Right ventricle myocardium inferior (tissue), 1 donor: ENCODE measurements at regions not wholly inside any gene's neighbourhood (a gene's known extent, or its start where the extent isn't known, plus 50 kb on each side); places are given as distances from the start of the nearest gene placed in this dataset.

Source experiments
- ATAC-seq: fragments of 200-7000 bp; cut with Tn5 transposase; one replicate; pipeline ENCODE4 v1.9.1; 2020; ENCODE audit warnings: mild to moderate bottlenecking, moderate library complexity
- DNase-seq: peaks from one replicate; pipeline ENCODE4 v3.0.0; 2021; ENCODE audit errors: missing footprints
- intact Hi-C: fragments of 100-400 bp; cut with DNase I; formaldehyde crosslinking; loops from one replicate; pipeline ENCODE4 v1.11.0; 2022
- donor health status: DM: no; HTN: yes; CAD: no; lungs with severe emphysema.

DNA sequence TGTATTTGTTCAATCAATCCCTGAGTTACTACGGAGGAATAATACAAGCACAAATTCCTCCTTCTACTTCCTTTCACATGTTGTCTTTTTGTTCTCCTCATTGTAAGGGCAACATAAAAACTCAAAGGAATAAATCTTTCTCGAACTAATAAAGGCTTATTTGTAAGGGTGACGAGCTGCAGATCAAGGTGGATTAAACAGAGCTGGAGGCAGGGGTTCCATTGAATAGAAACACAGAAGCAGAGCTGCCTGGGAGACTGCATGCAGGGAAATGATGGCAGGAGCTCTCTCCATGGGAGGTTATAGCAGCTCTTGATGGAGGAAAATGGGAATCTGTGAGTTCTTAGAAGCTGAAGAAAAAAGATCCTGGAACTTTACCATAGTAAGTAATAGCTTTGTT, 160.2 kb downstream of the CYYR1 start:
- ATAC-seq, result no peak
- DNase-seq, result no peak
- intact Hi-C loops, result no loop called here

DNA sequence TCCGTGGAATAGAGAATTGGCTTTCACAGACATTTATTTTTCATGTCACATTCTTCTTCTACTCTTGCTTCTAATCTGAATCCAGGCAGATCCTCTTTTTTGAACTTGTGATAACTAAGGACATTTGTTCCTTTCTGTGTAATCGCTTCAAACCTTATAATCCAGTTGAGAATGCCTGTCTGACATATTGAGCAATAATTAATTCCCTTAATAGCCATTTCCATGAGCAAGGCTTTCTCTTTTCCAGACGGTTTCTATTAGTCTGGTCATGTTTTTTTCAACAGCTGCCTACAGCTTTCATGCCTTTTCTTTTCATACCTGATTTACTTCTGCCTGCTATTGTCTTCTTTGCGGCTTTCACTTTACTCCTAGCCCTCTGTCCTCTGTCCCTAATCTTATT, 163.4 kb downstream of the CYYR1 start:
- ATAC-seq (no peak), DNase-seq (no peak)
- intact Hi-C loops, result loop anchor here (5.0 to 10.0 kb wide), 2 partner anchors 38 to 165 kb away; partner anchors contain the start of gene CYYR1

DNA sequence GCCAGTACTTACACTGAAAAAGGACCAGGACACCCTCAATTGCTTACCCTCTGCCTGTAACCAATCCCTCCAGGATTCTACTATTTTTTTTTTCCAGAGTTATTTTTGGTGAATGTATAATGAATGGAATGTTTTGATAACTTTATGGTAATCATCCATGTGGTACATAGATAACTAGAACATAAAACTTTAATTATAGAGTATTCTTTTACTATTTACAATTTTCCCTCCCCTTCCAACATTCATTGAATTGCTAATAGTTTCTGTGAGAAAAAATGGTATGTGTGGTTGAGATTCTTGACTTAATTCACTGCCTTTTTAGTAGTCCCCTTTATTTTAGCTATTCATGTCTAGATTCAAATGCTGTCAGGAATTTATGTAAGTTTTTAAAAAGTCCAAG, 164.6 kb downstream of the CYYR1 start:
- intact Hi-C loops, result loop anchor here (5.0 to 10.0 kb wide), 2 partner anchors 39 to 166 kb away; partner anchors contain the start of gene CYYR1
- ATAC-seq (no peak), DNase-seq (no peak)

DNA sequence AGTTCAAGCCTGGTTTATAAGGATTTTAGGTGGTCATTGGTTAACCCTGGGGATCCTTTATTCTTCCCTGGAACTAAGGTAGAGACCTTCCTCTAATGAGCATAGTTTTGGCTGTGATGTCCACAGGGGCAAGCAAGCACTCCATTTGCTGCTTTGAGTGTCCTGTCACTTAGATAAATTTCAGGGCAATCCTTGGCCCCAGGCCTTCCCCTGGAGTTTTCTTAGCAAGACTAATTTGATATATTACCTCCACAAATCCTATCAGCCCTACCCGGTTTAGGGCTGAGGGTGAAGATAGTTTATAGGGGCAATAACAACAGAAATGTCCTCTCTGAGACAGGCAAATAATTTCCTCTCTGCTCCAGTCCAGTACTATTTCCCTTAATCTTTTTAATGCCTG, 166.6 kb downstream of the CYYR1 start:
- DNase-seq (no peak), ATAC-seq (no peak)
- intact Hi-C loops, result loop anchor here (5.0 to 10.0 kb wide), 2 partner anchors 41 to 168 kb away; partner anchors contain the start of gene CYYR1

DNA sequence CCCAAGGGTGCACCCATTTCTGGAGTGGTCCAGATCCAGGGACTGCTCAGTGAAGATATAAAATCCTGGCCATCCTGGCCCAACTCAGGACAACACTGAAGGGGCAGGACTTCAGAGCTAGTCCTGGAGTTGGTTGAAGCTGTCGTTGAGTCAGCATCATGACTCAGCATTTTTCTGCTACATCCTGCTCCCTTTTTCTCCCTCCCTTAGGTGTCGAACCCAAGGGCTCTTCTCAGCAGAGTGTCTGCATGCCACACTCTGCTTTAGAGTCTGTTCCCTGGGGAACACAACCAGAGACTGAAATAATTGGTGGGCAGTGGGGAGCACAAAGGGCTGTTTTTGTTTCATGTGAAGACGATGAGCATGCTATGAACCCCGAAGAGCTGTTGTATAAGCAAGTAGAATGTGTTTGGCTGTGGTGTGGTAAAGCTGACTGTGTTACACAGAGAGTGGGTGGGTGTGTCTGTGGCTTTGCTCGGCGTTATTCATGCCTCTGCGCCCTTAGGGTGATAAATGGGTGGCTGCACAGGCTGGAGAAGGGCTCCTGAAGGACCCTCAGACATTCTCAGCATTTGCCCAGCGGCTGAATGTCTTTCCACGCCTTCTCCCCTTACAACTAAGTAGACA, 167.2 kb downstream of the CYYR1 start:
- ATAC-seq (no peak), DNase-seq (no peak)
- intact Hi-C loops, result loop anchor here (5.0 to 10.0 kb wide), 2 partner anchors 41 to 169 kb away; partner anchors contain the start of gene CYYR1

DNA sequence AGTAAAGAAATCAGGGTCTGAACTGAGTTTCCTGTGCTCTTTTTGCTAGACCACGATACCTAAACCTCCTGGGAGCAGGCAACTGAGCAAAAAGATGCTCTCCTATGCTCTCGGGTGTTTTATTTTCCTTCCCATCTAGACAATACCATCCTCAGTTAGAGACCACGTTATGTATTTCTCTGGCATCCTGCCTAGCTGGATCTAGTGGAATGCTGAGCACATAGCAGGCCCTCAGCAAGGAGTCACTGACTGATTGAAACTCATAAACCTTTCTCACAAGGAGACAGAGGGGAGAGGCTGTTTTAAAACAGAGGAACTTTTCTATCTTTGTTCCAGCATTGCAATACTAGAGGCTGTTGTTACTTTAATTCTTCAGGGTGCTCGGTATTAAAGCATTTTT, 168.0 kb downstream of the CYYR1 start:
- intact Hi-C loops, result loop anchor here (5.0 to 10.0 kb wide), 2 partner anchors 42 to 170 kb away; partner anchors contain the start of gene CYYR1
- ATAC-seq (no peak), DNase-seq (no peak)

DNA sequence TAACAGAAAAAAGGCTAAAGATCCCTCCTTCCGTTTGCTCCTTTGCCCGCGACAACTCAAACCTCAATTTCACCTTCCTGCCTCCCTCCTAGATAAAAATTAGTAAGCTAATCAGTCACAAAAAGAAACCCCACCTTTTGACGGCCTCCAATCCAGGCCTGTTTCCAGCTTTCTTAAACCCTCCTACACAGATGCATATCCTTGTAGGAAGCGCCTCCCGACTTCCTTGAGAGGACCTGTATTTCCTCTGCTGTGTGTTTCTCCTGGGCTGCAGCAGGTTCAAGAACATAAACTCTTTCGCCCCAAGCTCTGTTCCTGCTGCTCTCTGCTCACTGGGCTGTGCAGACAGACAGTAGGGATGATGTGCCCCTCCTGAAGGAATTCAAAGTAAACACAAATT, 168.8 kb downstream of the CYYR1 start:
- intact Hi-C loops, result loop anchor here (10.0 kb wide), 1 partner anchor 171 kb away; the partner anchor contains the start of gene CYYR1
- DNase-seq (no peak), ATAC-seq (no peak)

DNA sequence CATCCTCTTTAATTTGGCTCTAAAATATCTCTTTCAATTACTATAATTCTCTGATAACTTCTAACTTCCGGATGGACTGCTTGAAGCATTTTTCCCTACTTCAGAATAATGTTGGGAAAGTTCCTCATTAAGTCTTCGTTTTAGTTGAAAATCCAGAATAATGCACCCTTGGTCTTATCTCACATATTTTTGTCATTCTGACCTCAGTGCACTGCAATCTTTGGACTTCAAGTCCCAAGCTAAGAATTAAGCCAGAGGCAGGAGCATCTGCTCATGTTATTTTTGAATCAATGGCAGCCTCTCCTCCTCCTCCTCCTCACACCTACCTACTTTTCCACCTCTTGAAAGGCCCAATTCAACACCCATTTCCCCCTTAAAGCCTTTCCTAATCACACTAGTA, 169.8 kb downstream of the CYYR1 start:
- DNase-seq, result no peak
- intact Hi-C loops, result loop anchor here (10.0 kb wide), 1 partner anchor 171 kb away; the partner anchor contains the start of gene CYYR1
- no peak for ATAC-seq

DNA sequence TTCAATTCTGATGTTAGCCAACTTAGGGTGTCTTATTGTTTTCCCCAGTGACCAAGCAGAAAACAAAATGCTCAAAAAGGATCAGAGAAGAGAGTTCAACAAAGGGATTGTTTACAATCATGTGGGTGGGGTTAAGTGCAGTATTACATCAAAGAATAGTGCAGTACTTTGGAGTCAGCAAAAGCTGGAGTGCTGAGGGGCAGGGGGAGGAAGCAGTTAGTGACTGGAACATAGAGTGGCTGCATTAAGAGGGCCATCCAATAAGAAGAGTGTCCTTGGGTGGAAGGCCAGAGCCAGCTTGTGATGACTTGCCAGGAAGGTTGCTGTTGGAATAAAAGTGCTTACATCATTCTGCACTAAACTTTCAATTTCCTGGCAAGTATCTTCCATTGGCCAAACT, 175.5 kb downstream of the CYYR1 start:
- DNase-seq (no peak), ATAC-seq (no peak)
- intact Hi-C loops, result no loop called here

DNA sequence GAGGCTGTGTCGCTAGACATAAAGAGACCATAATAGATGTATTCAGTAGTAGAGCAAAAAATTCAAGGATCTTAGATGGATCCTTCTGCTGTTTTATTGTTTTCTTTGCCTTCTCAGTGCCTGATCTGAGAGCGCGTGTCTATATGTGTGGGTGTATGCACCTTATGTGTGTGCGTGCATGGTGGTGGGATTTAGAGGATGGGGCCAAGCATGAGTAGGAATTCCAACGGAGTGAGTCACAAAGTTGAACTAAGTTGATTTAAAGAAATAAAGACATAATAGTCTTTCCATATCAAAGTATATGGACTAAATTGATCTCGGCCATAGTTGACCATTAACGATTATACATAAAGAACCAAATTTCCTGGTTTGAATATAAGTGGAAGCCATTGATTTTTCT, 178.7 kb downstream of the CYYR1 start:
- DNase-seq, result no peak
- no peak for ATAC-seq
- intact Hi-C loops, result no loop called here

DNA sequence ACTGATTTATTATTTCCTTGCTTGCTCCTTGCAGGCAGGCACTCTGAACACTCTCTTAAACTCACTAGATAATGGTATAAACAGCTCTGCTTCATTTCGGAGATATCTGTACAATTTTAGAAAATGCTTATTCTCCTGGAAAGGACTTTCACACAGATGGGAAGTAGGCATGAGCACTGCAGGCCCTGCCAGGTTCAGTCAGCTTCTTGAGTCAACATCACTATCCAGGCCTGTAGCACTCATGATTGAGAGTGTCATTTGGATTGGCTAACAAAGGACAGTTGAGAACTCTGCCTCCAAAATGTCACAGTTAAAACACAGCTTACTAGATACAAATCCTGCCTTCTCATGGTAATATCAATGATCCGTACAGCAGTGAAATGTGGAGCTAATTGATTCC, 181.9 kb downstream of the CYYR1 start:
- intact Hi-C loops, result no loop called here
- ATAC-seq, result no peak
- no peak for DNase-seq

DNA sequence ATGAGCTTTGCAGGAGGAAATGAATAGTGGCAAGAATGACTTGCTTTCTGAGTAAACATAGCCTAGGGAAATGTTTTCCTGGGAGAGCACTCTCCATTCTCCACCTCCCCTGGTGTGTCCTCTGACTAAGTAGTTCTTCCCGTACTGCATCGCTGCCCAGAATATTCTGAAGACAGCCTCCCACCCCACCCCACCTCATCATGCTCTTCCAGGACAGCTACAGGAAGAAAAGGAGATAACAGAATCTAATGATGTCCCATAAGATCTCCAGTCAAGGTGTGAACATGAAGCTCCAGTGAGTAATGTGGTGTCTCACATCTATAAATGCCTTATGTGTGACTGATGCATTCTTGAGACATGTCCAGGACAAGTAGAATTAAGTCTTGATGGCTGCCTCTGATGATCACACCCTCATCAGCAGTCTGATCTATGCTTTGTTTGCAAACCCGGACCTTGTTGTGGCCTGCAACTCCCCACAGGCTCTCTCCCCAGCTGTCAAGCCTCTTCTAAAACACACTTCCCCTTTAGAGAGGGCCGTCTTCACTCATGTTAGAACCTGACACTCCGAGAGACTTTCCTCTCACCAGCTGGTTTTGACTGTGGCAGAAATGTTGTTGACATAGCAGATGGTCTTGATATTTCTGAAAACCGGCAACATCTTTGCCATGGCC, 183.0 kb downstream of the CYYR1 start:
- intact Hi-C loops, result no loop called here
- ATAC-seq, result no peak
- DNase-seq, result no peak

DNA sequence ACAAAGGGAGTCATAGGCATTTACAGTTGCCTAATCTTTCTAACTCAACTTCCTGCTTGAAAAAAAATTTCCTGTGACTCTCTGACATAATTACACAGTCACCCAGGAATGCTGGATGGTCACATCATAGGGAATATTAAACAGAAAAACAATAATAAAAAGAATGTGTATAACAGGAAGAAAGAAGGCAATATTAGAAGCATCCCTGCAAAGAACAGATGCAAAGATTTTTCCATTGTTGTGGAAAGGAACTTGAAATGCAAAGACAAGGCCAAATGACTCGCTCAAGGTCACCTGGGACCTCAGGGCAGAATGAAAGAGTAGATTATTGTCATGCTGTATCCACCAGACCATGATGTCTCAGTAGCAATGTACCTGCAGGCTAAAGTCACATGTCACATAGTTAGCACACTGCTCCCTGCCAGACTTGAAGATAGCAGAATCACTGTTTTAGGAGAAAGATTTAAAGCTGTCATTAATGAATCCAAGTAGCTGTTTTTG, 184.3 kb downstream of the CYYR1 start:
- ATAC-seq (no peak), DNase-seq (no peak)
- intact Hi-C loops, result no loop called here

DNA sequence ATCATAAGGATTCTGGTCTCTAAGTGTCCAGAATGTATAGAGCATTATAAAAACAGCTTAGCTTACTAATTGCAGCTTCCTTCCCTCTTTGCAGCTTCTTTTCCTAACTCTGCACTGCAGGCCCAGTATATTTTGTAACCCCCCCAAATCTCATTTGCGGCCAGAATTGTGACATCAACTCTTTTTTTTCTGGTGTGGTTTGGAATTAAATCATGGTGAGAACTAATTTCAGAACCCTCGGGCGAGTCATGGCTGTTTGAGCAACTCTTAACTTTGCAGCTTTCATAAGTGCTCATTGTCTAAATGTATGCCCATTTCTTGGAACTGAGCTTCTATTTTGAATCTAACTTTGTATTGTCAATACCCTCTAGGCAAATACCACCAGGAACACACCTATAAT, 187.4 kb downstream of the CYYR1 start:
- no peak for ATAC-seq
- DNase-seq, result no peak
- intact Hi-C loops, result no loop called here

DNA sequence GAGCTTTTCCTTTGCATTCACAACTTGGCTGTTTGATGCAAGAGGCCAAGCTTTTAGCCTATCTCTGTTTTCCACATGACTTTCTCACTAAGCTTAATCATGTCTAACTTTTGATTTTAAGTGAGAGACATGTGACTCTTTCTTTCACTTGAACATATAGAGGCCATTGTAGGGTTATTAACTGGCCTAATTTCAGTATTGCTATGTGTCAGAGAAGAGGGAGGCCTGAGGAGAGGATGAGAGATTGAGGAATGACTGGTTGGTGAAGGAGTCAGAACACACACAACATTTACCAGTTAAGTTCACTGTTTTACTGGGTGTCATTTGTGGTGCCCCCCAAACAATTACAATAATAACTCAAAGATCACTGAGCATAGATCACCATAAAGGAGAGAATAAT, 193.5 kb downstream of the CYYR1 start:
- intact Hi-C loops, result no loop called here
- DNase-seq, result no peak
- no peak for ATAC-seq

DNA sequence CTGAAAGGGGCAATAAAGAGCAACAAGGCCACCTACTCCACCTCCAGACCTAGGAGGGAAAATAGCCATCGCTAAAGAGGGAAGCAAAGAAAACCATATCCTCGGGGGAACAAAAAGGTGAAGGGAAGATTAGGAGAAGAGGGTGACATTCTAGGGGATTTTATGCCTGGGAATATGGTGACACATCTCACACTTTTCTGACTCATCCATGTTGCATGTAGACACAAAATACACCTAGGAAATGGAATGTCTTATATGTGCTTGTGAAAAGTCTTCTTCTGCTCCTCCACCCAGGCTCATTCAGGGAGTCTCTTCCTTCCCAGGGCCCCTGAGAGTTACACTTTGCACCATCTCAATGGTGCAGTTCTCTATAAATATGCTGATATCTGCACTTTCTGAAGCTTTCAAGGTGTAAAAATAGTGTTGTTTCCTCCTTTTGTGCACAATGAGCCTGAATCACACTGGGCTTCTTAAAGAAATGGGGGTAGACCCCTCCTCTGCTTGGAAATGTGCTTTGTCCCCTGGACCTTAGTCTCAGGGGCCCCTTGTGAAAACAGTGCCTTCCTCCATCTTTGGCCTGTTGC, 195.9 kb downstream of the CYYR1 start:
- ATAC-seq, result no peak
- intact Hi-C loops, result no loop called here

DNA sequence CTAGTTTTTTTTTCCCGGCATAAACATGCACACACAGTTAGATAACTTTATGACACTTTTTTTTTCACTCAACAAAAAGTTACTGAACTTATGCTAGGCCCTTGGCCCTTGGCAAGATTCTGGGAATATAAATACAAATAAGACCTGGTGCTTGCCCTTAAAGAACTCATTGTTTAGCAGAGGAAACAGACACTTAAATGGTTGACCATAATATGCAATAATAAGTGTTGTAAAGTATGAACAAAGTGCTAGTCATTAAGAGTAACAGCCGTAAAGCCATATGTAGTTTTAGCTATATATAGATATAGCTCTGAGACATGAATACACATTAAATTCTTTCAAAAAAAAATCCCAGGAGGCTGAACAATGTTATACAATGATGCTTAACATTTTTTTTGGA, 198.3 kb downstream of the CYYR1 start:
- DNase-seq (no peak), ATAC-seq (no peak)
- intact Hi-C loops, result no loop called here

More for the DNA sequence above, 195.9 kb downstream of the CYYR1 start:
- DNase-seq, result no peak

DNA sequence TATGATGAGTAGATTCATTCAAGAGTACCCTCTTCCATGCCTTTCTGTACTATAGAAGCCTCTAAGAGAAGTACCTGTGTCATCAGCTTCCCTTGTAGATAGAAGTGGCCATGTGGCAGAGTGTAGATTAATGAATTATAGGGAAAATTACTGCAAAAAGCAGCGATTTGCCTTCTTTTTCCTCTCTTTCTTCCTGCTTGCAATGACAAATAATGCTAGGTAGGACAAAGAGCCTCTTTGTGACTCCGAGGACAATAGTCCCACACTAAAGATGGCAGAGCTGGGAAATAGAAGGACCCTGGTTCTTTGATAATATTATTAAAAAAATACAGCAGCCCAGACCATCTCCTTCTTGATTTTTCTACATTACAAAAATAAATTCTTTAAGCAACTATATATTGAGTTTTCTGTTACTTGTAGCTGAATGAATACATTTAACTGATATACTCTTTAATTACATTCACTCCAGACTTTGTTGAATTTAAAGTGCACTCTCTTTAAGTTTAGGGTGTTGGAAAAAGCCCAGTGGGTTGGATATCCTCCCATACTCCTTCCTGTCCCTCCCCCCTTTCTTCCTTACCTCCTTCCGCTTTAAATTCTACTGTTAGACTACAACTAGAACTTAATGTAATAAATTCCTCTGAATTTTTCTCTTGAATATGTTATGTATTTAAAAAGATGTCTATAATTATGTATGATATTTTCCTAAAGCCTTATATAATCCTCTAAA, 198.2 kb upstream of the APP start:
- ATAC-seq (no peak), DNase-seq (no peak)
- intact Hi-C loops, result no loop called here

DNA sequence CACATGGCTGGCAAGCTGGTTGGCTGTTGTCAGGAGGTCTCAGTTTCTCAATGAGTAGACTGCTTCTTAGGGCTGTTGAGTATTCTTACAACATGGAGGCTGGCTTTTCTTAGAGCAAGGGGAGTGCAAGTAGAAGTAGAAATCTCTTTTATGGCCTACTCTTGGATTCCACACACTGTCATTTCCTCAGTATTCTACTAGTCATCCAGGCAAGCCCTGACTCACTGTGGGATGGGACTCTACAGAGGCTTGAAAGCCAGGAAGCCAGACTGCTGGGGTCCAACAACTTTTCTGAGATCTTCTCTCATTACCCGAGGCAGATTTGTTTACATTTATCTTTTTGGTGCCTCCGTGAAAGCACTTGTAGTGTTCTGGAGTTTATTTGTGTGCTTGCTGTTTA, 196.2 kb upstream of the APP start:
- intact Hi-C loops, result no loop called here
- DNase-seq (no peak), ATAC-seq (no peak)
